IMR-90 (cell line): ENCODE measurements at regions not wholly inside any gene's neighbourhood (a gene's known extent, or its start where the extent isn't known, plus 50 kb on each side); places are given as distances from the start of the nearest gene placed in this dataset.
"Not testable (repeated sequence)": the region's sequence is repeated elsewhere in the genome, so short reads cannot be mapped to it uniquely, and the experiment has no call there.

Experiments
- ATAC-seq: fragments of 200-7000 bp; cut with Tn5 transposase; 2 replicates; pipeline ENCODE4 v1.9.1; 2020; ENCODE audit warnings: low read depth, mild to moderate bottlenecking, moderate library complexity
- BruUV-seq: library from RNA; stranded (reverse); fragments of 400-500 nt; replicated peaks from 2 replicates; lab custom pipeline; 2021; lab: Mats Ljungman, UMichigan
- CTCF ChIA-PET: fragments of 300-600 bp; formaldehyde crosslinking; extraction: SDS; loops from one replicate; lab custom pipeline; 2021; ENCODE audit warnings: antibody characterized with exemption; lab: Yijun Ruan, JAX
- POLR2A ChIA-PET: fragments of 300-600 bp; sonication (Branson Sonifier 250); formaldehyde crosslinking; loops from one replicate; lab custom pipeline; 2022; ENCODE audit warnings: antibody characterized with exemption; ENCODE audit not compliant: unreplicated experiment; lab: Charles Lee
- DNase-seq: peaks from one replicate; pipeline ENCODE4 v3.0.0; 2013
- H2AFZ ChIP-seq: replicated peaks from 2 replicates; pipeline ENCODE3; 2013; ENCODE audit warnings: low read length, mild to moderate bottlenecking; ENCODE audit not compliant: poor library complexity
- H2AK5ac ChIP-seq: 2 replicates; pipeline ENCODE4 v1.6.1; 2013; ENCODE audit warnings: low read depth, low read length, inconsistent platforms
- H2AK9ac ChIP-seq: replicated peaks from 2 replicates; pipeline ENCODE3; 2013; ENCODE audit warnings: mild to moderate bottlenecking, low read depth, low read length, moderate library complexity; ENCODE audit not compliant: poor library complexity
- H2BK120ac ChIP-seq: 2 replicates; pipeline ENCODE4 v1.6.1; 2013; ENCODE audit warnings: low read depth, low read length, inconsistent platforms
- H2BK15ac ChIP-seq: 3 replicates; pipeline ENCODE4 v1.6.1; 2013; ENCODE audit warnings: low read depth, low read length, inconsistent platforms
- H2BK20ac ChIP-seq: 2 replicates; pipeline ENCODE4 v1.6.1; 2013; ENCODE audit warnings: low read depth, mild to moderate bottlenecking, inconsistent platforms, low read length, moderate library complexity
- H2BK5ac ChIP-seq: 2 replicates; pipeline ENCODE4 v1.6.1; 2013; ENCODE audit warnings: mild to moderate bottlenecking, low read depth, low read length, inconsistent platforms; ENCODE audit not compliant: poor library complexity, severe bottlenecking
- H3K14ac ChIP-seq: replicated peaks from 2 replicates; pipeline ENCODE4 v1.6.1; 2013; ENCODE audit warnings: low read depth, low read length, inconsistent platforms
- H3K18ac ChIP-seq: 2 replicates; pipeline ENCODE4 v1.6.1; 2013; ENCODE audit warnings: low read depth, low read length, control low read depth
- H3K23ac ChIP-seq: 2 replicates; pipeline ENCODE4 v1.6.1; 2013; ENCODE audit warnings: low read depth, low read length, inconsistent platforms
- H3K27ac ChIP-seq: 2 replicates; pipeline ENCODE4 v1.5.1; 2013; ENCODE audit warnings: mild to moderate bottlenecking, control low read depth, low read length; ENCODE audit not compliant: insufficient read depth
- H3K27me3 ChIP-seq: 2 replicates; pipeline ENCODE4 v1.6.1; 2013; ENCODE audit warnings: low read length; ENCODE audit not compliant: control insufficient read depth, insufficient read depth
- H3K36me3 ChIP-seq: 2 replicates; pipeline ENCODE4 v1.6.1; 2013; ENCODE audit warnings: low read length, mixed read lengths; ENCODE audit not compliant: control insufficient read depth, insufficient read depth
- H3K4ac ChIP-seq: 2 replicates; pipeline ENCODE4 v1.6.1; 2013; ENCODE audit warnings: low read depth, low read length, inconsistent platforms
- H3K4me1 ChIP-seq: 2 replicates; pipeline ENCODE4 v1.6.1; 2013; ENCODE audit warnings: low read length, mixed read lengths; ENCODE audit not compliant: control insufficient read depth, insufficient read depth
- H3K4me2 ChIP-seq: 2 replicates; pipeline ENCODE4 v1.6.1; 2013; ENCODE audit warnings: low read depth, mild to moderate bottlenecking, control low read depth, low read length, moderate library complexity
- H3K4me3 ChIP-seq: 2 replicates; pipeline ENCODE4 v1.5.1; 2013; ENCODE audit warnings: low read depth, mild to moderate bottlenecking, control low read depth, low read length, moderate library complexity; ENCODE audit not compliant: insufficient read depth
- H3K56ac ChIP-seq: 2 replicates; pipeline ENCODE4 v1.6.1; 2013; ENCODE audit warnings: low read length, inconsistent platforms; ENCODE audit not compliant: insufficient read depth; ENCODE audit errors: extremely low read depth
- H3K79me1 ChIP-seq, 2 experiments: 2 replicates each; pipeline ENCODE4 v1.6.1; 2013; ENCODE audit warnings: low read length in 2 of 2, inconsistent platforms in 1 of 2, low read depth in 1 of 2
- H3K9ac ChIP-seq: 2 replicates; pipeline ENCODE4 v1.6.1; 2013; ENCODE audit warnings: low read depth, low read length, control low read depth
- H3K9me1 ChIP-seq: 2 replicates; pipeline ENCODE4 v1.6.1; 2013; ENCODE audit warnings: low read length, inconsistent platforms; ENCODE audit not compliant: insufficient read depth
- H3K9me3 ChIP-seq: 2 replicates; pipeline ENCODE4 v1.6.1; 2013; ENCODE audit warnings: low read length; ENCODE audit not compliant: control insufficient read depth, insufficient read depth
- H4K20me1 ChIP-seq: 2 replicates; pipeline ENCODE4 v1.6.1; 2013; ENCODE audit warnings: low read length, inconsistent platforms; ENCODE audit not compliant: insufficient read depth
- H4K5ac ChIP-seq: 2 replicates; pipeline ENCODE4 v1.6.1; 2013; ENCODE audit warnings: mild to moderate bottlenecking, low read depth, low read length, control low read depth
- H4K8ac ChIP-seq, 2 experiments: 2 replicates each; pipeline ENCODE4 v1.6.1; 2013; ENCODE audit warnings: low read depth in 2 of 2, low read length in 2 of 2, control low read depth in 1 of 2, inconsistent platforms in 1 of 2
- H4K91ac ChIP-seq: 2 replicates; pipeline ENCODE4 v1.6.1; 2013; ENCODE audit warnings: low read depth, low read length, inconsistent platforms; ENCODE audit not compliant: insufficient read depth
- WGBS, 2 experiments: methylation state at CpG; one replicate each; pipeline versions ENCODE4 v1.1.5 to v1.1.7; 2013; ENCODE audit warnings: missing lambda C conversion rate in 2 of 2; ENCODE audit not compliant: insufficient read length in 1 of 2; ENCODE audit errors: extremely low coverage in 2 of 2; 5-methylcytosine and 5-hydroxymethylcytosine counted together
- dilution Hi-C: fragments of 300-500 bp; cut with HindIII; formaldehyde crosslinking; loops from one replicate; pipeline ENCODE4 v1.14.3; 2018; ENCODE audit warnings: low sequenced_read_pairs; ENCODE audit not compliant: unreplicated experiment
- in situ Hi-C: fragments of 300-500 bp; cut with MboI; formaldehyde crosslinking; loops from 3 replicates; pipeline ENCODE4 v1.14.3; 2019; ENCODE audit warnings: low sequenced_read_pairs, inconsistent platforms, mixed read lengths
- intact Hi-C: fragments of 100-400 bp; cut with micrococcal nuclease; formaldehyde crosslinking; loops from 2 replicates; pipeline ENCODE4 v1.10.0; 2022

- ATAC-seq, H3K4ac ChIP-seq, H4K91ac ChIP-seq, H4K5ac ChIP-seq, H4K8ac ChIP-seq, H3K27ac ChIP-seq, H2BK15ac ChIP-seq, H3K4me1 ChIP-seq, H2BK120ac ChIP-seq, H3K23ac ChIP-seq, H3K9me1 ChIP-seq, H2BK5ac ChIP-seq, H4K20me1 ChIP-seq, H2BK20ac ChIP-seq, H3K4me3 ChIP-seq, DNase-seq, H3K4me2 ChIP-seq, H2AFZ ChIP-seq, H3K27me3 ChIP-seq, POLR2A ChIA-PET, dilution Hi-C loops, H3K9ac ChIP-seq, H3K18ac ChIP-seq, CTCF ChIA-PET, H2AK5ac ChIP-seq, in situ Hi-C loops, H3K56ac ChIP-seq, intact Hi-C loops, H3K36me3 ChIP-seq, H3K14ac ChIP-seq, BruUV-seq, H2AK9ac ChIP-seq, H3K79me1 ChIP-seq: not testable (repeated sequence)
- WGBS, 2 experiments: no CpG with 5 or more reads among the region's 17 CpGs
- peaks cover 26% of the 10 kb centered on the region; the same call in 1 of the 2 replicates for H3K9me3 ChIP-seq
Measured at GRCh38 chrX:466836-467235, 80.1 kb upstream of the PPP2R3B start.

GRCh38 chrX:467686-468085, 81.0 kb upstream of the PPP2R3B start:
- H3K18ac ChIP-seq, H3K9me1 ChIP-seq, intact Hi-C loops, H3K9ac ChIP-seq, H2BK15ac ChIP-seq, H3K14ac ChIP-seq, H3K79me1 ChIP-seq, dilution Hi-C loops, POLR2A ChIA-PET, H2AK9ac ChIP-seq, H4K8ac ChIP-seq, H3K27me3 ChIP-seq, ATAC-seq, in situ Hi-C loops, H2AK5ac ChIP-seq, H2BK120ac ChIP-seq, BruUV-seq, H3K27ac ChIP-seq, H3K4me2 ChIP-seq, H2BK20ac ChIP-seq, CTCF ChIA-PET, H4K20me1 ChIP-seq, DNase-seq, H3K23ac ChIP-seq, H3K4me3 ChIP-seq, H4K91ac ChIP-seq, H2BK5ac ChIP-seq, H3K36me3 ChIP-seq, H3K4me1 ChIP-seq, H3K56ac ChIP-seq, H4K5ac ChIP-seq, H2AFZ ChIP-seq, H3K4ac ChIP-seq: not testable (repeated sequence)
- WGBS, 2 experiments: no CpG with 5 or more reads among the region's 16 CpGs
- peaks cover 24% of the 10 kb centered on the region; the same call in 1 of the 2 replicates for H3K9me3 ChIP-seq
